ENCODE measurements at regions not wholly inside any gene's neighbourhood (a gene's known extent, or its start where the extent isn't known, plus 50 kb on each side); places are given as distances from the start of the nearest gene placed in this dataset.

GRCh38 chr1:213750231-213751063 is 237.3 kb upstream of the PROX1 start:
- TF ChIP-seq EZH2phosphoT487 (IDR thresholded peaks at IDR 0.05; ENCODE audit: borderline replicate concordance, low read length) (no peak), CTCF (IDR thresholded peaks at IDR 0.05; ENCODE audit: low read depth, low read length, poor library complexity, severe bottlenecking) (no peak)
- Histone ChIP-seq H3K4me2 (ENCODE audit: low read length) (no peak overlapping the region), H3K9me2 (replicated peaks; ENCODE audit: control insufficient read depth, low read length) (no peaks in the 10 kb centered on the region), H3K9me3 (ENCODE audit: control insufficient read depth, insufficient read depth, low read length) (no peaks in the 10 kb centered on the region), H3K27me3 (ENCODE audit: control insufficient read depth, low read length) (no peaks in the 10 kb centered on the region), H3K4me1 (ENCODE audit: control insufficient read depth, low read length) (no peaks in the 10 kb centered on the region), H3F3A (ENCODE audit: control insufficient read depth, insufficient read depth) (no peaks in the 10 kb centered on the region), H3K27ac (ENCODE audit: low read depth, low read length) (no peak overlapping the region), H3K79me2 (ENCODE audit: control insufficient read depth, low read length) (no peaks in the 10 kb centered on the region), H3K4me3 (ENCODE audit: low read length) (no peak overlapping the region), H3K36me3 (ENCODE audit: control insufficient read depth, low read length) (no peaks in the 10 kb centered on the region), H4K20me1 (ENCODE audit: control insufficient read depth, insufficient read depth, low read depth, low read length) (no peaks in the 10 kb centered on the region)

GRCh38 chr1:213751064-213751397 is 236.7 kb upstream of the PROX1 start:
- Histone ChIP-seq H3K4me1 (ENCODE audit: control insufficient read depth, low read length) (no peaks in the 10 kb centered on the region), H3K27ac (ENCODE audit: low read depth, low read length) (no peak overlapping the region)
- TF ChIP-seq CTCF (IDR thresholded peaks at IDR 0.05; ENCODE audit: low read depth, low read length, poor library complexity, severe bottlenecking) (no peak), EZH2phosphoT487 (IDR thresholded peaks at IDR 0.05; ENCODE audit: borderline replicate concordance, low read length) (no peak)

GRCh38 chr1:213759359-213760181 is 228.2 kb upstream of the PROX1 start:
- Histone ChIP-seq H3K79me2 (ENCODE audit: control insufficient read depth, low read length) (no peaks in the 10 kb centered on the region), H3K9me3 (ENCODE audit: control insufficient read depth, insufficient read depth, low read length) (no peaks in the 10 kb centered on the region), H3K27ac (ENCODE audit: low read depth, low read length) (no peak overlapping the region), H3K4me3 (ENCODE audit: low read length) (no peak overlapping the region), H4K20me1 (ENCODE audit: control insufficient read depth, insufficient read depth, low read depth, low read length) (no peaks in the 10 kb centered on the region), H3K4me1 (ENCODE audit: control insufficient read depth, low read length) (no peaks in the 10 kb centered on the region), H3F3A (ENCODE audit: control insufficient read depth, insufficient read depth) (no peaks in the 10 kb centered on the region), H3K4me2 (ENCODE audit: low read length) (no peak overlapping the region), H3K27me3 (ENCODE audit: control insufficient read depth, low read length) (no peaks in the 10 kb centered on the region), H3K36me3 (ENCODE audit: control insufficient read depth, low read length) (no peaks in the 10 kb centered on the region), H3K9me2 (replicated peaks; ENCODE audit: control insufficient read depth, low read length) (no peaks in the 10 kb centered on the region)
- TF ChIP-seq EZH2phosphoT487 (IDR thresholded peaks at IDR 0.05; ENCODE audit: borderline replicate concordance, low read length) (no peak), CTCF (IDR thresholded peaks at IDR 0.05; ENCODE audit: low read depth, low read length, poor library complexity, severe bottlenecking) (no peak)

More at GRCh38 chr1:213751064-213751397, 236.7 kb upstream of the PROX1 start:
- no peaks in the 10 kb centered on the region for H3F3A ChIP-seq (ENCODE audit: control insufficient read depth, insufficient read depth)
- H3K36me3 ChIP-seq (ENCODE audit: control insufficient read depth, low read length), result no peaks in the 10 kb centered on the region
- no peaks in the 10 kb centered on the region for H3K27me3 ChIP-seq (ENCODE audit: control insufficient read depth, low read length)
- H3K79me2 ChIP-seq (ENCODE audit: control insufficient read depth, low read length), result no peaks in the 10 kb centered on the region
- no peak overlapping the region for H3K4me2 ChIP-seq (ENCODE audit: low read length)
- H4K20me1 ChIP-seq (ENCODE audit: control insufficient read depth, insufficient read depth, low read depth, low read length), result no peaks in the 10 kb centered on the region
- no peaks in the 10 kb centered on the region for H3K9me2 ChIP-seq (replicated peaks; ENCODE audit: control insufficient read depth, low read length)
- H3K9me3 ChIP-seq (ENCODE audit: control insufficient read depth, insufficient read depth, low read length), result no peaks in the 10 kb centered on the region
- no peak overlapping the region for H3K4me3 ChIP-seq (ENCODE audit: low read length)
